ENCODE measurements at regions not wholly inside any gene's neighbourhood (a gene's known extent, or its start where the extent isn't known, plus 50 kb on each side); places are given as distances from the start of the nearest gene placed in this dataset.

- no peak for DNase-seq
- no peak overlapping the region for H2AFZ ChIP-seq (ENCODE audit: low read length)
- H3K9me3 ChIP-seq (replicated peaks; ENCODE audit: insufficient read depth, low read length): no peaks in the 10 kb centered on the region
- H3K9ac ChIP-seq (ENCODE audit: low read length): no peak overlapping the region
- H3F3A ChIP-seq (ENCODE audit: insufficient read depth, low read length): no peaks in the 10 kb centered on the region
- TF ChIP-seq, protein P1, sequence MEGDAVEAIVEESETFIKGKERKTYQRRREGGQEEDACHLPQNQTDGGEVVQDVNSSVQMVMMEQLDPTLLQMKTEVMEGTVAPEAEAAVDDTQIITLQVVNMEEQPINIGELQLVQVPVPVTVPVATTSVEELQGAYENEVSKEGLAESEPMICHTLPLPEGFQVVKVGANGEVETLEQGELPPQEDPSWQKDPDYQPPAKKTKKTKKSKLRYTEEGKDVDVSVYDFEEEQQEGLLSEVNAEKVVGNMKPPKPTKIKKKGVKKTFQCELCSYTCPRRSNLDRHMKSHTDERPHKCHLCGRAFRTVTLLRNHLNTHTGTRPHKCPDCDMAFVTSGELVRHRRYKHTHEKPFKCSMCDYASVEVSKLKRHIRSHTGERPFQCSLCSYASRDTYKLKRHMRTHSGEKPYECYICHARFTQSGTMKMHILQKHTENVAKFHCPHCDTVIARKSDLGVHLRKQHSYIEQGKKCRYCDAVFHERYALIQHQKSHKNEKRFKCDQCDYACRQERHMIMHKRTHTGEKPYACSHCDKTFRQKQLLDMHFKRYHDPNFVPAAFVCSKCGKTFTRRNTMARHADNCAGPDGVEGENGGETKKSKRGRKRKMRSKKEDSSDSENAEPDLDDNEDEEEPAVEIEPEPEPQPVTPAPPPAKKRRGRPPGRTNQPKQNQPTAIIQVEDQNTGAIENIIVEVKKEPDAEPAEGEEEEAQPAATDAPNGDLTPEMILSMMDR (IDR thresholded peaks at IDR 0.05; ENCODE audit: low read length): no peak
- TF ChIP-seq EZH2phosphoT487 (IDR thresholded peaks at IDR 0.05; ENCODE audit: low read length): no peak
- TF ChIP-seq EZH2 (optimal IDR thresholded peaks at IDR 0.05; ENCODE audit: low read depth, low read length): no peak
- H3K27me3 ChIP-seq (replicated peaks; ENCODE audit: insufficient read depth, low read length): peaks cover 37% of the 10 kb centered on the region
- no peaks in the 10 kb centered on the region for H3K9me2 ChIP-seq (replicated peaks; ENCODE audit: insufficient read depth, low read length)
- no peak overlapping the region for H3K4me2 ChIP-seq (ENCODE audit: low read depth, low read length)
- H3K79me2 ChIP-seq (ENCODE audit: low read length): no peaks in the 10 kb centered on the region
- no peak overlapping the region for H3K27ac ChIP-seq (ENCODE audit: low read length)
- H3K4me3 ChIP-seq (ENCODE audit: low read length): no peak overlapping the region
- no peaks in the 10 kb centered on the region for H4K20me1 ChIP-seq (ENCODE audit: insufficient read depth, low read length)
- H3K4me1 ChIP-seq (ENCODE audit: low read length): no peaks in the 10 kb centered on the region
- H3K36me3 ChIP-seq (replicated peaks; ENCODE audit: insufficient read depth, low read length): no peaks in the 10 kb centered on the region
These were observed 108.3 kb upstream of the SYT13 start for GRCh38 chr11:45394294-45395085.

- no peaks in the 10 kb centered on the region for H3K36me3 ChIP-seq (replicated peaks; ENCODE audit: insufficient read depth, low read length)
These were observed 107.7 kb upstream of the SYT13 start for GRCh38 chr11:45393826-45394225.

GRCh38 chr11:45393334-45393733 is 107.2 kb upstream of the SYT13 start:
- no peak overlapping the region for H3K9ac ChIP-seq (ENCODE audit: low read length)
- no peak overlapping the region for H2AFZ ChIP-seq (ENCODE audit: low read length)
- H4K20me1 ChIP-seq (ENCODE audit: insufficient read depth, low read length): no peaks in the 10 kb centered on the region
- no peak overlapping the region for H3K4me2 ChIP-seq (ENCODE audit: low read depth, low read length)
- H3F3A ChIP-seq (ENCODE audit: insufficient read depth, low read length): no peaks in the 10 kb centered on the region
- no peak overlapping the region for H3K4me3 ChIP-seq (ENCODE audit: low read length)
- H3K79me2 ChIP-seq (ENCODE audit: low read length): no peaks in the 10 kb centered on the region
- H3K9me2 ChIP-seq (replicated peaks; ENCODE audit: insufficient read depth, low read length): no peaks in the 10 kb centered on the region
- H3K4me1 ChIP-seq (ENCODE audit: low read length): no peaks in the 10 kb centered on the region
- no peak for TF ChIP-seq EZH2phosphoT487 (IDR thresholded peaks at IDR 0.05; ENCODE audit: low read length)
- no peak for TF ChIP-seq EZH2 (optimal IDR thresholded peaks at IDR 0.05; ENCODE audit: low read depth, low read length)
- TF ChIP-seq, protein P1 (IDR thresholded peaks at IDR 0.05; ENCODE audit: low read length): no peak
- H3K36me3 ChIP-seq (replicated peaks; ENCODE audit: insufficient read depth, low read length): no peaks in the 10 kb centered on the region
- no peak for DNase-seq
- peaks cover 37% of the 10 kb centered on the region for H3K27me3 ChIP-seq (replicated peaks; ENCODE audit: insufficient read depth, low read length)
- H3K9me3 ChIP-seq (replicated peaks; ENCODE audit: insufficient read depth, low read length): no peaks in the 10 kb centered on the region
- no peak overlapping the region for H3K27ac ChIP-seq (ENCODE audit: low read length)

More at GRCh38 chr11:45393826-45394225, 107.7 kb upstream of the SYT13 start:
- DNase-seq: no peak
- Histone ChIP-seq H3K27ac (ENCODE audit: low read length) (no peak overlapping the region), H3K27me3 (replicated peaks; ENCODE audit: insufficient read depth, low read length) (peaks cover 37% of the 10 kb centered on the region), H3K79me2 (ENCODE audit: low read length) (no peaks in the 10 kb centered on the region), H3K4me1 (ENCODE audit: low read length) (no peaks in the 10 kb centered on the region), H3K9ac (ENCODE audit: low read length) (no peak overlapping the region), H4K20me1 (ENCODE audit: insufficient read depth, low read length) (no peaks in the 10 kb centered on the region), H2AFZ (ENCODE audit: low read length) (no peak overlapping the region), H3K4me2 (ENCODE audit: low read depth, low read length) (no peak overlapping the region), H3F3A (ENCODE audit: insufficient read depth, low read length) (no peaks in the 10 kb centered on the region), H3K4me3 (ENCODE audit: low read length) (no peak overlapping the region), H3K9me2 (replicated peaks; ENCODE audit: insufficient read depth, low read length) (no peaks in the 10 kb centered on the region), H3K9me3 (replicated peaks; ENCODE audit: insufficient read depth, low read length) (no peaks in the 10 kb centered on the region)
- no peak for TF ChIP-seq EZH2 (optimal IDR thresholded peaks at IDR 0.05; ENCODE audit: low read depth, low read length)
- TF ChIP-seq EZH2phosphoT487 (IDR thresholded peaks at IDR 0.05; ENCODE audit: low read length): no peak
- TF ChIP-seq, protein P1 (IDR thresholded peaks at IDR 0.05; ENCODE audit: low read length): no peak

All from MM.1S (cell line).